Lower lobe of right lung (tissue), 2 donors: ENCODE measurements at regions not wholly inside any gene's neighbourhood (a gene's known extent, or its start where the extent isn't known, plus 50 kb on each side); places are given as distances from the start of the nearest gene placed in this dataset.

Source experiments
- ATAC-seq, 2 donors: fragments of 200-7000 bp; cut with Tn5 transposase; one replicate each; pipeline ENCODE4 v1.9.1; 2020 to 2022; ENCODE audit warnings: mild to moderate bottlenecking in 2 of 2, moderate library complexity in 2 of 2
- DNase-seq: peaks from one replicate; pipeline ENCODE4 v3.0.0-alpha.2; 2020
- H3K27ac ChIP-seq: fragments of 200-600 bp; one replicate; pipeline ENCODE4 v1.8.0; 2022
- H3K27me3 ChIP-seq: fragments of 200-600 bp; one replicate; pipeline ENCODE4 v1.8.0; 2022; ENCODE audit warnings: low read depth
- H3K36me3 ChIP-seq: fragments of 200-600 bp; one replicate; pipeline ENCODE4 v1.8.0; 2022; ENCODE audit warnings: mild to moderate bottlenecking
- H3K4me1 ChIP-seq: fragments of 200-600 bp; one replicate; pipeline ENCODE4 v1.8.0; 2022
- H3K4me3 ChIP-seq: fragments of 200-600 bp; one replicate; pipeline ENCODE4 v1.8.0; 2022; ENCODE audit warnings: mild to moderate bottlenecking
- H3K9me3 ChIP-seq: fragments of 200-600 bp; one replicate; pipeline ENCODE4 v1.8.0; 2022
- intact Hi-C: fragments of 100-400 bp; cut with DNase I; formaldehyde crosslinking; loops from one replicate; pipeline ENCODE4 v1.11.0; 2022
- TF ChIP-seq, protein P1 (sequence below): fragments of 200-600 bp; IDR thresholded peaks from one replicate; pipeline ENCODE4 v1.8.0; 2022; ENCODE audit warnings: antibody characterized with exemption, mild to moderate bottlenecking
- donor health status: DM: no; HTN: yes; CAD: no; lungs with severe emphysema.

DNA sequence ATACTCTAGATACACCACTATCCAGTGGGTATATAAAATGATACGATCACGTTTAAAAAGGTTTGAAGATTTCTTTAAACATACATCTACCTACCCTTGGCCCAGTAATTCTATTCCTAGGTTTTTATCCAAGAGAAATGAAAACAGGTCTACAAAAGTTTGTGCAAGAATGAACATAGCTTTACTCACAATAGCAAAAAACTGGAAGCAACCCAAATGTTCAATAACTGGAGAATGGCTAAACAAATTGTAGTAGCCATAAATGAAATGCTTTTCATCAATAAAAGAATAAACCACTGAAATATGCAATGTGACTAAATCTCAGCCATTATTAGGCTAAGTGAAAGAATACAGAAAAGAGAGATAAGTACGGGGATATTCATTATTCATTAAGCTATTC, 438.9 kb downstream of the ARHGEF28 start:
- no peaks in the 10 kb centered on the region for H3K9me3 ChIP-seq
- ATAC-seq (no peak), DNase-seq (no peak)
- no peak overlapping the region for H3K4me3 ChIP-seq
- TF ChIP-seq, protein P1, sequence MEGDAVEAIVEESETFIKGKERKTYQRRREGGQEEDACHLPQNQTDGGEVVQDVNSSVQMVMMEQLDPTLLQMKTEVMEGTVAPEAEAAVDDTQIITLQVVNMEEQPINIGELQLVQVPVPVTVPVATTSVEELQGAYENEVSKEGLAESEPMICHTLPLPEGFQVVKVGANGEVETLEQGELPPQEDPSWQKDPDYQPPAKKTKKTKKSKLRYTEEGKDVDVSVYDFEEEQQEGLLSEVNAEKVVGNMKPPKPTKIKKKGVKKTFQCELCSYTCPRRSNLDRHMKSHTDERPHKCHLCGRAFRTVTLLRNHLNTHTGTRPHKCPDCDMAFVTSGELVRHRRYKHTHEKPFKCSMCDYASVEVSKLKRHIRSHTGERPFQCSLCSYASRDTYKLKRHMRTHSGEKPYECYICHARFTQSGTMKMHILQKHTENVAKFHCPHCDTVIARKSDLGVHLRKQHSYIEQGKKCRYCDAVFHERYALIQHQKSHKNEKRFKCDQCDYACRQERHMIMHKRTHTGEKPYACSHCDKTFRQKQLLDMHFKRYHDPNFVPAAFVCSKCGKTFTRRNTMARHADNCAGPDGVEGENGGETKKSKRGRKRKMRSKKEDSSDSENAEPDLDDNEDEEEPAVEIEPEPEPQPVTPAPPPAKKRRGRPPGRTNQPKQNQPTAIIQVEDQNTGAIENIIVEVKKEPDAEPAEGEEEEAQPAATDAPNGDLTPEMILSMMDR: no peak
- no peaks in the 10 kb centered on the region for H3K27me3 ChIP-seq
- no peaks in the 10 kb centered on the region for H3K4me1 ChIP-seq
- no peak overlapping the region for H3K27ac ChIP-seq
- intact Hi-C loops: no loop called here
- no peaks in the 10 kb centered on the region for H3K36me3 ChIP-seq

DNA sequence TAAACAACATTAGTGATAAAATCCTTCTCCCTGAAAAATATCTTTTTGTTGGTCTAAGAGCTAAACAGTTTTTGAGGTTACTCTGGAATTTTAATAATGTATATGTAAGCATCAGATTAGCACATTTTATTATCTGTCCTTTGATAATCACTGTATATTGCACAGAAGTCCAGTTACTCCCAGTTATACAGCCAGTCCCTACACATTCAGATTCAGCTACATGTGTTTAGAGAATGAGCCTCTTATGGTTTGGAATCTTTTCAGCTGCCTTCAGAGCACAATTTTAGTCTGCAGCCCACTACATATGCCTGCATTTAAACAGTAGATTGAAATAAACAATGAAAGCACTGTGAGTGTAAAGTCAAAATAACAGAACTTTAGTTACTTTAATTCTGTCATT, 438.2 kb downstream of the ARHGEF28 start:
- ATAC-seq (no peak), DNase-seq (no peak)
- intact Hi-C loops: no loop called here
- TF ChIP-seq, protein P1: no peak
- H3K27ac ChIP-seq: no peak overlapping the region
- H3K36me3 ChIP-seq: no peaks in the 10 kb centered on the region
- no peaks in the 10 kb centered on the region for H3K9me3 ChIP-seq
- H3K4me1 ChIP-seq: no peaks in the 10 kb centered on the region
- no peak overlapping the region for H3K4me3 ChIP-seq
- no peaks in the 10 kb centered on the region for H3K27me3 ChIP-seq

DNA sequence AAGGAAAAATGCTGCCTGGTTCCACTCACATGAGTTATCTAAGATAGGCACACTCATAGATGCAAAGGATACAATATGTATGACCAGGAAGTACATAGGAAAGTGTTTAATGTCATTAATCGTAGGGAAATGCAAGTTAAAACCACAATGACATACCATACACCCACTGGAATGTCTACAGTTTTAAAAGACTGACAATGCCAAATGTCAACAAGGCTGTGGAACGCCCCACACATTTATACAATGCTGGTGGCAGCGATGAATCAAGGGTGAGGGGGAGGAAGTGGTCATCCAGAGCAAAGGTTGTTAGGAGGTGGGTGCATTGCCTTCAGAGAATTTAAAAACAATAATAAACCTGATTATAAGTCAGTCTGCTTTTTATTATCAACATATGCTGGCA, 437.8 kb downstream of the ARHGEF28 start:
- no peak overlapping the region for H3K27ac ChIP-seq
- H3K27me3 ChIP-seq: no peaks in the 10 kb centered on the region
- TF ChIP-seq, protein P1: no peak

DNA sequence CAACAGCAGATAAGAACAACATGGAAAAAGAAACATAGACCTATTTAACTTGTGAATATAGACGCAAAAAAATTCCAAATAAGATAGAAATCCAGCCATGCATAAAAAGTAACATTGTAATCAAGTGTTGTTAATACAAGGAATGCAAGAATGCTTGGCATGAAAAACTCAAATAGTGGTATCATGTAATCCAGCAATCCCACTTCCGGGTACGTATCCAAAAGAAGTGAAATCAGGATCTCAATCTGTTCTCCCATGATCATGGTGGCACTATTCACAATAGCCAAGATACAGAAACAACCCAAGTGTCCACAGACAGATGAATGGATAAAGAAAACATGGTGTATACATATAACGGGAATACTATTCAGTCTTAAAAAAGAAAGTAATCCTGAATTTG, 437.4 kb downstream of the ARHGEF28 start:
- TF ChIP-seq, protein P1: no peak

More for the DNA sequence above, 437.8 kb downstream of the ARHGEF28 start:
- Histone ChIP-seq H3K4me3 (no peak overlapping the region), H3K36me3 (no peaks in the 10 kb centered on the region), H3K9me3 (no peaks in the 10 kb centered on the region), H3K4me1 (no peaks in the 10 kb centered on the region)
- intact Hi-C loops: no loop called here
- ATAC-seq (no peak), DNase-seq (no peak)

DNA sequence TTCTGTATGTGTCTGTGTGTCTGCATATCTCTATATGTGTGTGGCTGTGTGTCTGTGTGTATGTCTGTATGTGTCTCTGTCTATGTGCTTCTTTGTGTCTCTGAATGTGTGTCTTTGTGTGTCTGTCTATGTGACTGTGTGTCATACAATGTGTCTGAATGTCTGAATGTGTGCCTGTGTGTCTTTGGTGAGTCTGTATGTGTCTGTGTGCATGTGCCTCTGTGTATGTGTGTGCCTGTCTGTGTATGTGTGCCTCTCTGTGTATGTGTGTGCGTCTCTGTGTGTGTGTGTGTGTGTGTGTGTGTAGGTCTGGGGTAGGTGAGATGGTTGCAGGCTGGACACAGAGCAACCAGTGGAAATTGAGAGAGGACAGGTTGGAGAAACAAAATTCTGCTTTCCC, 435.3 kb downstream of the ARHGEF28 start:
- intact Hi-C loops: no loop called here
- Histone ChIP-seq H3K4me3 (no peak overlapping the region), H3K27ac (no peak overlapping the region), H3K9me3 (no peaks in the 10 kb centered on the region), H3K4me1 (peaks cover 11% of the 10 kb centered on the region), H3K36me3 (no peaks in the 10 kb centered on the region), H3K27me3 (no peaks in the 10 kb centered on the region)
- DNase-seq (no peak), ATAC-seq (no peak)
- TF ChIP-seq, protein P1: no peak

More for the DNA sequence above, 437.4 kb downstream of the ARHGEF28 start:
- intact Hi-C loops: no loop called here
- no peaks in the 10 kb centered on the region for H3K4me1 ChIP-seq
- ATAC-seq: no peak
- H3K4me3 ChIP-seq: no peak overlapping the region
- H3K9me3 ChIP-seq: no peaks in the 10 kb centered on the region
- no peak for DNase-seq
- no peaks in the 10 kb centered on the region for H3K27me3 ChIP-seq
- H3K36me3 ChIP-seq: no peaks in the 10 kb centered on the region
- no peak overlapping the region for H3K27ac ChIP-seq

- H3K4me3 ChIP-seq: no peak overlapping the region
- H3K27ac ChIP-seq: no peak overlapping the region
- peaks cover 14% of the 10 kb centered on the region for H3K4me1 ChIP-seq
- TF ChIP-seq, protein P1: no peak
- no peaks in the 10 kb centered on the region for H3K9me3 ChIP-seq
- ATAC-seq (no peak), DNase-seq (no peak)
- no peaks in the 10 kb centered on the region for H3K27me3 ChIP-seq
- intact Hi-C loops: no loop called here
- H3K36me3 ChIP-seq: no peaks in the 10 kb centered on the region
Measured at GRCh38 chr5:74059706-74060105, 433.7 kb downstream of the ARHGEF28 start.
